GM19328 (cell line): ENCODE measurements at regions not wholly inside any gene's neighbourhood (a gene's known extent, or its start where the extent isn't known, plus 50 kb on each side); places are given as distances from the start of the nearest gene placed in this dataset.

ENCODE experiments used
- ATAC-seq: cut with Tn5 transposase; IDR thresholded peaks from one replicate; pipeline ENCODE4 v1.9.1; 2021; ENCODE audit warnings: mild to moderate bottlenecking, moderate library complexity; ENCODE audit not compliant: unreplicated experiment

GRCh38 chr12:65517656-65518210 lies 239.2 kb downstream of the MSRB3 start:
- ATAC-seq, result no peak

DNA sequence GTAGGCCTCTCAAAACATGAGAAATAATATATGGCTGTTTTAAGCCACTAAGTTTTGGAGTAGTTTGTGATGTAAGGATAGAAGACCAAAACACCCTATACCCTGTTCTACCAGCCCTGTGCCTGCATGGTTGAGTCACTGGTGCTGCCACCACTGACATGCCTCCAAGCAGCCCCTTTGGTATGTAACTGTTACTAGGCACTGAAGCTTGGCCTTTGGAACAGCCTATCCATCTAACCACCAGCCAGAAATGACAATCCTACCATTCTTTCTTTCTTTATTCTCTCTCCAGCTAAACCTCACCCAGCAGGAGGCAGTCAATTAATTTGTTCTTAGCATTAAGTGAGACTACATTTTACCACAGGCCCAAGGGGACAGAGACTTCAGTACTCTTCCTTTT lies 240.3 kb downstream of the MSRB3 start:
- no peak for ATAC-seq

DNA sequence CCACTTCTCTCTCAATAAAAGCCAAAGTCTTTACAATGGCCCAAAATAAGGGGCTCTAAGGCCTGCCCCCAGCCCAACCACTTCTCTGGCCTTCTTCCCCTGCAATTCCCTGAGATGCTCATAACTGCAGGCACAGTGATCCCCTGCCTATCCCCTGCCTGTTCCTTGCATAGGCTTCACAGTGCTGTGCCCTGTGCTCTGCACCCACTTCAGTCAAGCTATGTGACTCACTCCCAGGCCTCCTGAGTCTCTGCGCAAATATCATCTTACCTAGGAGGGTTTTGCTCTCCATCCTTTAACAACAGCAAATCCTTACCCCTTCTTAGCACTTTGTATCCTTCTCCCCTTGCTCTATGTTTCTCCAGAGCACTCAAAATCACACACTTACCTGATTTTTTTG lies 242.2 kb downstream of the MSRB3 start:
- ATAC-seq, result no peak

DNA sequence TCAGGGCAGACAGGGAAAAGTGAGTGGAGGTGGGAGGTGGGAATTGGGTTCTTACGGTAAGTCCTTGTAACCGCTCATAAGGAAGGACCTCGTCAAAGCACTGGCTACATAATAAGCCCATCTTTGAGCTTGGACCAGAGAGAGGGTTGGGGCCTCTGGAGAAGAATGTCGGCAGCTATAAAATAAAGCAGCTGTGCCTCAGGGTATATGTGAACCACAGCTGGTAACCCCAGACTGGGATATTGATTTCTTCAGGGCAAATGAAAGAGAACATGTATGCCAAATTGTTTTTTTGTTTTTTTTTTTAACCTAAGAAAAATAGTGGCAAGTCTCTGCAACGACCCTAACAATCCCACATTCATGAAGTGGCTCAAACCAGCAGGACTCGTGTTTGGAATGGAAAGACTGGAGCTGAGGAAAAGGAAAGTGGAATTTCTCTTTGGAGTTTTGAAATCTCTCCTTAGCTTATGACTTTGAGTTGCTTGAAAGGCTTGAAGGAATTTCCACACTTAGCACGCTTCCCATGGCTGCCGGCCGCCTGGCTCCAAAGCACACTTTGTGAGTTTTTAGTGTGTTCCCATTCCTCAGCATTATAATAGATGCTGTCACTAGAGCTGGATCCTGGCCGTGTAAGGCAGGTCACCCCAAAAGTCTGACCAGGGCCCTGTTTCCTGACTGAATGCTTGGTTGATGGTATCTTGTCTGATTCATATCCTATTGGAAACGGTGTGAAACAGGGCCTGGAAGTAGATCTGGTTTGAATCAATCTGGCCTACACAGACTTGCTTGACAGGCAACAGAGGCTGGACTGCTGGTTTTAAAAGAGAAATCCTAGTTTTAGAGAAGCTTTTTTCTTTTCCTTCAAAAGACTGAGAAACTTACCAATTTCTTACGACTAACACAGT lies 244.7 kb downstream of the MSRB3 start:
- no peak for ATAC-seq

- ATAC-seq, result no peak
These were observed 246.2 kb downstream of the MSRB3 start for GRCh38 chr12:65524666-65525065.

GRCh38 chr12:65525491-65526141 lies 247.1 kb downstream of the MSRB3 start:
- no peak for ATAC-seq

- ATAC-seq, result no peak
These were observed 247.8 kb downstream of the MSRB3 start for GRCh38 chr12:65526311-65526710.

- no peak for ATAC-seq
These were observed 249.6 kb downstream of the MSRB3 start for GRCh38 chr12:65528127-65528526.

GRCh38 chr12:65529106-65529505 lies 250.6 kb downstream of the MSRB3 start:
- ATAC-seq, result no peak

GRCh38 chr12:65529771-65530435 lies 251.4 kb downstream of the MSRB3 start:
- ATAC-seq, result no peak

DNA sequence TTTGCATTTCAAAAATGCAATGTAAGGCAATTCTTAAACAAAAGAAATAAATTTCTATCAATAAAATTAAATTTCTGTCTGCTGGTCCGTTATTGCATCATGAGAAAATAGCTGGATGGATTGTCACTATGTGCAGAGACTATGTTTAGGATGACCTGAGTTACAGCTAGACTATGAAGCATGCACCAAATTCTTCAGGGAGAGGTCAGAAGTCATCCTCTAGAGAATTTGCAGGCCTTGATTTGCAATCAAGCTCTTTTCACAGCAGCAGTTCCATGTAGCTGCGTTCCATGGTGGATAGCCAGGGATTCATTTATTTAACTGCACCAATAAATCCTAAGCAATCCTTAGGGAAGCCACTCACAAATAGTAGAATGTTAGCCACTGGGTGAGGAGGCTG lies 253.7 kb downstream of the MSRB3 start:
- no peak for ATAC-seq

GRCh38 chr12:65532764-65533163 lies 254.3 kb downstream of the MSRB3 start:
- no peak for ATAC-seq

DNA sequence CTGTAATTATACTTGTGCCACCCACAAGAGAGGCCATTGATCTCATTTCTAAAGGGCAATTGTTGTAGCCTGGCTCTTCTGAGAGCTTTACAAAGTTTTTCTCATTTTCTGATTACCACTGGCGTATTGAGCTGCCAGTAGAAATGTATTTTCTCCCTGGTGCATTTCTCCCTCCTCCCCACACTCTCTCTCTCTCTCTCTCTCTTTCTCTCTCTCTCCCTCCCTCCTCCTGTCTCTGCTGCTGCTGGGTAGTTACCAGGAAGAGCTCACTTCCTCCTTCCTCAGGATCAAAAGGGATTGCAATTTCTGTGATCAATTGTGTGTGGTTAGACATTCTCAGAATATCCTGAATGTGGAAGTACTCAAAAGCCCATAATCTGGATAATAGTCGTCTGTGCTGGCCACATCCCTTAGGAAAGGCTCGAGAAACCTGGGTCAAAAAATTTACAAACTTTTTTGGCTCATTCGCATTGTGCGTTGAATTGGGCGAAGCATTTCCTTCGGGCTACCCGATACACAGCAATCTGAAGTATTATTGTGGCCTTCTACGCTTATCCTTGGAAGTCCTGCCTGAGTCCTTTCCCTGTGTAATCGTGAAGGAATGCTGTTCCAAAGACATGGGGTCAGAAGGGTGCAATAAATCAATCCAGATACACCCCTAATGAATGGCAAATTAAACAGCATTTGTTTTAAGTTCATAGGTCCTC lies 254.8 kb downstream of the MSRB3 start:
- no peak for ATAC-seq

DNA sequence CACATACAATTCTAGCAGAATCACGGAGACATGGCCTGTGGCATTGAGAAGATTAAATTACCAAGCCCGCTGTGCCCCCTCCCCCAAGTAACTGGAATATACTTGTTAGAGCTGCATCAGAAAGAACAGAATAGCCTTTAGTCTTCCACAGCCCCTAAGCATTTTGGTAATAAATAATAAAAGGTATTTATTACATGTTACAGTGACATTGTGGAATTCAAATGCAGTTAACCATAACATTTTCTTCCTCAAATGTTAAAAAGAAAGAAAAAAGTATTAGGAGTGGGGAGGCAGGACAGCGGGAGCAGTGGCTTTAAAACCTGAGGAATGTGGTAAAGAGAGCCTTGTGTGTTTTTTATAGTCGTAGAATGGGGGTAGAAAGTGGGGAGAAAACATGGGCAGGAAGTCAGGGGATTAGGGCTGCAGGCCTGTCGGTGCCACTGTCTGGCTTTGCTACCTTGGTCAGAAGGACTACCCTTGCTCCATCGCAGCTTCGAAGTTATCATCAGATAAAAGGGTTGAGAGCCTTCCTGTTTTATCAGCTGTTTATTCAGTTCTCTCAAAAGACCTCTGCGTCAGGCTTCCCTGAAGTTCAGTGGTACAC lies 255.9 kb downstream of the MSRB3 start:
- ATAC-seq, result no peak

GRCh38 chr12:65535946-65536345 lies 257.5 kb downstream of the MSRB3 start:
- no peak for ATAC-seq

DNA sequence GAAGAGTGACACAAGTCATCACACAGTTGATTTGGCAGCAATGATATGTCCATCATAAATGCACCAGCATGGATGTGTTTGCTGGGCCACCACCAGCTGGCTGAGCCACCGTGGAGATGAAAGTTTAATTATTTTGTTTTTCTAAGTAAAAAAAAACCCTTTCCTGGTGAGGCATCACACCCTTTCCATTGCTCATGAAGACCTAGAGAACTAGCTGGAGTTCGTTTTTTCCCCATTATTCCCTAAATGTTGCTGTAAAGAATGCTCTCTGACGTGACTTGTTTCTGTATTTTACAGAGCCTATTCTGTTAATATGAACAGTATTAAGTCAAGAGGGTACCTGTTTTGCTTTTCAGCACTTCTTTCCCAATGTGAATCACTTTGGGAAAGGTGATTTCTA lies 257.9 kb downstream of the MSRB3 start:
- no peak for ATAC-seq

- no peak for ATAC-seq
These were observed 258.6 kb downstream of the MSRB3 start for GRCh38 chr12:65536876-65537681.

GRCh38 chr12:65537978-65538377 lies 259.5 kb downstream of the MSRB3 start:
- ATAC-seq, result no peak

GRCh38 chr12:65539023-65539422 lies 260.5 kb downstream of the MSRB3 start:
- ATAC-seq, result no peak

DNA sequence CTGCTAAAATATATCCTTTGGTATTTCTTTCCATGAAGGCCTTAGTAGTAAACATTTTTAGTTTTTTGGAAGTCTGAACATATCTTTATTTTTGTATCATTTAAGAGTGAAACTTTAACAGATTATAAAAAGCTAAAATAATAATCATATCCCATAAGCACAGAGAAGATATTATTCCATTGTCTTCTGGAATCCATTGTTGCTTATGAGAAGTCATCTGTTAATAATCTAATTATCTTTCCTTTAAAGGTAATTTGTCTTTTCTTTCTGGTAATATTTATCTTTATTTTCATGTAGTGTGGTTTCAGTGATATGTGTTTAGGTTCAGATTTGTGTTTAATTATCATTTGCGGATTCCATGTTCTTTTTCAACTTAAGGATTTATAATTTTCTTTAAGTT lies 261.7 kb downstream of the MSRB3 start:
- ATAC-seq, result no peak
